ENCODE measurements at regions not wholly inside any gene's neighbourhood (a gene's known extent, or its start where the extent isn't known, plus 50 kb on each side); places are given as distances from the start of the nearest gene placed in this dataset.

- Mint-ChIP-seq H3K27me3 (no peaks in the 10 kb centered on the region), H3K9me3 (ENCODE audit: insufficient read depth) (no peaks in the 10 kb centered on the region), H3K4me3 (no peak overlapping the region), H3K4me1 (peaks cover 2% of the 10 kb centered on the region), H3K27ac (no peak overlapping the region)
- H3K79me2 ChIP-seq (ENCODE audit: control insufficient read depth, insufficient read depth, low read length) = no peaks in the 10 kb centered on the region
- no CpG with 5 or more reads among the region's 3 CpGs for WGBS (ENCODE audit: insufficient coverage)
- no peak overlapping the region for H3K27ac ChIP-seq (ENCODE audit: low read length in 2 of 2)
- no peak overlapping the region for H3K4me3 ChIP-seq (ENCODE audit: control extremely low read depth in 1 of 5, extremely low read depth in 1 of 5, insufficient read depth in 1 of 5, low read depth in 2 of 5, low read length in 4 of 5)
- ATAC-seq (ENCODE audit: low read depth) (no peak), DNase-seq (no peak)
- H3K27me3 ChIP-seq (replicated peaks in 1 of 4; ENCODE audit: control extremely low read depth in 1 of 4, control insufficient read depth in 3 of 4, insufficient read depth in 4 of 4, low read length in 3 of 4) = no peaks in the 10 kb centered on the region
- H2AFZ ChIP-seq (ENCODE audit: insufficient read depth, low read depth, low read length, poor library complexity, severe bottlenecking) = no peak overlapping the region
- H3K36me3 ChIP-seq (replicated peaks in 1 of 2; ENCODE audit: control extremely low read depth in 1 of 2, control insufficient read depth in 1 of 2, extremely low read depth in 1 of 2, insufficient read depth in 2 of 2, low read length in 1 of 2) = no peaks in the 10 kb centered on the region
- H3K4me2 ChIP-seq (replicated peaks; ENCODE audit: low read depth, low read length, poor library complexity, severe bottlenecking) = no peak overlapping the region
- no peaks in the 10 kb centered on the region for H3K4me1 ChIP-seq (ENCODE audit: control insufficient read depth in 2 of 2, insufficient read depth in 2 of 2, low read length in 2 of 2)
- H3K9me3 ChIP-seq (ENCODE audit: control extremely low read depth in 1 of 3, control insufficient read depth in 2 of 3, insufficient read depth in 1 of 3, low read length in 2 of 3) = no peaks in the 10 kb centered on the region
- H3K9ac ChIP-seq (ENCODE audit: low read length) = no peak overlapping the region
- ChIA-PET CTCF (interaction anchor here (0.6 to 7.2 kb wide), 4 partner anchors 8 to 278 kb away, joined by 3 to 224 read pairs (median 3); no protein-coding TSS in a partner anchor), POLR2A (no interaction called here)
- TF ChIP-seq EZH2 (IDR thresholded peaks at IDR 0.05; ENCODE audit: borderline replicate concordance, insufficient read depth, low read depth, low read length, poor library complexity, severe bottlenecking) (no peak), CTCF (IDR thresholded peaks at IDR 0.05) (no peak)
- H4K20me1 ChIP-seq (ENCODE audit: control insufficient read depth, insufficient read depth, low read length, poor library complexity, severe bottlenecking) = no peaks in the 10 kb centered on the region
- intact Hi-C loops (cut with micrococcal nuclease) = loop anchor here (10.0 kb wide), 1 partner anchor 1502 kb away; no protein-coding TSS in a partner anchor
These were observed 96.9 kb upstream of the NT5E start for GRCh38 chr6:85353012-85353411.

- Histone ChIP-seq H3K27ac (ENCODE audit: low read length in 2 of 2) (no peak overlapping the region), H3K27me3 (replicated peaks in 1 of 4; ENCODE audit: control extremely low read depth in 1 of 4, control insufficient read depth in 3 of 4, insufficient read depth in 4 of 4, low read length in 3 of 4) (no peaks in the 10 kb centered on the region), H3K9me3 (ENCODE audit: control extremely low read depth in 1 of 3, control insufficient read depth in 2 of 3, insufficient read depth in 1 of 3, low read length in 2 of 3) (no peaks in the 10 kb centered on the region), H3K9ac (ENCODE audit: low read length) (no peak overlapping the region), H4K20me1 (ENCODE audit: control insufficient read depth, insufficient read depth, low read length, poor library complexity, severe bottlenecking) (no peaks in the 10 kb centered on the region), H3K79me2 (ENCODE audit: control insufficient read depth, insufficient read depth, low read length) (no peaks in the 10 kb centered on the region), H3K4me1 (ENCODE audit: control insufficient read depth in 2 of 2, insufficient read depth in 2 of 2, low read length in 2 of 2) (no peaks in the 10 kb centered on the region), H2AFZ (ENCODE audit: insufficient read depth, low read depth, low read length, poor library complexity, severe bottlenecking) (no peak overlapping the region), H3K4me3 (ENCODE audit: control extremely low read depth in 1 of 5, extremely low read depth in 1 of 5, insufficient read depth in 1 of 5, low read depth in 2 of 5, low read length in 4 of 5) (no peak overlapping the region), H3K36me3 (replicated peaks in 1 of 2; ENCODE audit: control extremely low read depth in 1 of 2, control insufficient read depth in 1 of 2, extremely low read depth in 1 of 2, insufficient read depth in 2 of 2, low read length in 1 of 2) (no peaks in the 10 kb centered on the region), H3K4me2 (replicated peaks; ENCODE audit: low read depth, low read length, poor library complexity, severe bottlenecking) (no peak overlapping the region)
- no peak for DNase-seq
- no peak for ATAC-seq (ENCODE audit: low read depth)
- TF ChIP-seq CTCF (IDR thresholded peaks at IDR 0.05) = no peak
- no peak for TF ChIP-seq EZH2 (IDR thresholded peaks at IDR 0.05; ENCODE audit: borderline replicate concordance, insufficient read depth, low read depth, low read length, poor library complexity, severe bottlenecking)
- H3K4me1 Mint-ChIP-seq = peaks cover 2% of the 10 kb centered on the region
- H3K27me3 Mint-ChIP-seq = no peaks in the 10 kb centered on the region
- 66% methylated on average over 3 of the region's 5 CpGs for WGBS (ENCODE audit: insufficient coverage)
- CTCF ChIA-PET = no interaction called here
- POLR2A ChIA-PET = no interaction called here
- H3K27ac Mint-ChIP-seq = no peak overlapping the region
- intact Hi-C loops (cut with micrococcal nuclease) = no loop called here
- H3K4me3 Mint-ChIP-seq = no peak overlapping the region
- no peaks in the 10 kb centered on the region for H3K9me3 Mint-ChIP-seq (ENCODE audit: insufficient read depth)
These were observed 101.2 kb upstream of the NT5E start for GRCh38 chr6:85348643-85349042.

All from B cell (primary cell).